ENCODE measurements at regions not wholly inside any gene's neighbourhood (a gene's known extent, or its start where the extent isn't known, plus 50 kb on each side); places are given as distances from the start of the nearest gene placed in this dataset.

GRCh38 chr12:113609692-113610469, 138.2 kb upstream of the LHX5 start:
- no peak overlapping the region for H3K4me3 ChIP-seq (ENCODE audit: control insufficient read depth, low read depth, low read length)
- no peak for DNase-seq (ENCODE audit: low read depth)
- no peak for TF ChIP-seq CTCF (conservative IDR thresholded peaks at IDR 0.05; ENCODE audit: control insufficient read depth, insufficient read depth, low read depth, low read length)

- H3K4me3 ChIP-seq (ENCODE audit: control insufficient read depth, low read depth, low read length), result no peak overlapping the region
- TF ChIP-seq CTCF (conservative IDR thresholded peaks at IDR 0.05; ENCODE audit: control insufficient read depth, insufficient read depth, low read depth, low read length), result no peak
- no peak for DNase-seq (ENCODE audit: low read depth)
These were observed 133.0 kb upstream of the LHX5 start for GRCh38 chr12:113604666-113605065.

- no peak overlapping the region for H3K4me3 ChIP-seq (ENCODE audit: control insufficient read depth, low read depth, low read length)
- DNase-seq (ENCODE audit: low read depth), result no peak
- no peak for TF ChIP-seq CTCF (conservative IDR thresholded peaks at IDR 0.05; ENCODE audit: control insufficient read depth, insufficient read depth, low read depth, low read length)
These were observed 130.1 kb upstream of the LHX5 start for GRCh38 chr12:113601656-113602263.

- TF ChIP-seq CTCF (conservative IDR thresholded peaks at IDR 0.05; ENCODE audit: control insufficient read depth, insufficient read depth, low read depth, low read length), result no peak
- no peak for DNase-seq (ENCODE audit: low read depth)
- no peak overlapping the region for H3K4me3 ChIP-seq (ENCODE audit: control insufficient read depth, low read depth, low read length)
These were observed 127.2 kb upstream of the LHX5 start for GRCh38 chr12:113598815-113599406.

- no peak overlapping the region for H3K4me3 ChIP-seq (ENCODE audit: control insufficient read depth, low read depth, low read length)
- no peak for TF ChIP-seq CTCF (conservative IDR thresholded peaks at IDR 0.05; ENCODE audit: control insufficient read depth, insufficient read depth, low read depth, low read length)
- DNase-seq (ENCODE audit: low read depth), result no peak
These were observed 123.3 kb upstream of the LHX5 start for GRCh38 chr12:113594967-113595366.

- H3K4me3 ChIP-seq (ENCODE audit: control insufficient read depth, low read depth, low read length), result no peak overlapping the region
- no peak for DNase-seq (ENCODE audit: low read depth)
These were observed 119.9 kb upstream of the LHX5 start for GRCh38 chr12:113591480-113591974.

More at GRCh38 chr12:113591480-113591974, 119.9 kb upstream of the LHX5 start:
- TF ChIP-seq CTCF (conservative IDR thresholded peaks at IDR 0.05; ENCODE audit: control insufficient read depth, insufficient read depth, low read depth, low read length), result no peak

Data from fibroblast of mammary gland (primary cell).